Stimulated activated naive CD8-positive, alpha-beta T cell treated with anti-CD3 and anti-CD28 coated beads, Interleukin-15, Interleukin-2, amounts not matched to agents 100 U/mL and 50 U/mL, for 24 hours (primary cell): ENCODE measurements at regions not wholly inside any gene's neighbourhood (a gene's known extent, or its start where the extent isn't known, plus 50 kb on each side); places are given as distances from the start of the nearest gene placed in this dataset.

Experiments
- ATAC-seq: fragments of 150-1000 bp; cut with Tn5 transposase; one replicate; pipeline ENCODE4 v1.10.0; 2021
- DNase-seq: peaks from one replicate; pipeline ENCODE4 v3.0.0; 2021

DNA sequence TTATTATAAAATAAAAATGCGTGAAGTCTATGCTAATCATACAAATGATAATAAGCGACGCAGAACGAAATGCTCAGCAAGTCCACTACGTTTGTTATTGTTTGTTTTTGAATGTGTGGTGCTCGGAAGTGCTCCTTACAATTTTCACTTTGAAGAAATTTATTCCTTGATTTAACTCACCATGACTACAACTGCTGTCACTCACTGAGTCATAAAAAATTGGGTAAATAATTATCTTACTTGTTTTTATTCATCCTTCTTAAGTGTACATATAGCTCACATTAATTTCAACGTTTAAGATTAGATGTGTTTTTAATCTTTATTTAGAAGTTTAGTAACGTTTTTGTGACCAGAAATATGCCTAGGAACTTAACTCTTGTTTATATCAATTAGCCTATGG is 66.7 kb upstream of the NANOGP8 start:
- ATAC-seq (no peak), DNase-seq (no peak)

DNA sequence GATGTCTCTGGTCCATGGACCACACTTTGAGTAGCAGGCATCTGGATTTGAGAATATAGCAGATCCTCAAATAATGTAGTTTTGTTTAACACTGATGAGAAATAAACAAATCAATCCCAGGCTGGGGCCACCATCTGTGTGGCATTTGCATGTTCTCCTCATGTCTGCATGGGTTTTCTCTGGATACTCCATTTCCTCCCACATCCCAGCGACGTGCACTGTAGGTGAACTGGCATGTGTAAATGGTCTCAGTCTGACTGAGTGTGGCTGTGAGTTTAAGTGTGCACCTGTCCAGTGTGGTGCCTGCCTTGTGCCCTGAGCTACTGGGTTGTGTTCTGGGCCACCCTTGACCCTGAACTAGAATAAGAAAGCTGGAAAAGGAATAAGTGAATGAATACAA is 66.3 kb upstream of the NANOGP8 start:
- ATAC-seq (no peak), DNase-seq (no peak)

DNA sequence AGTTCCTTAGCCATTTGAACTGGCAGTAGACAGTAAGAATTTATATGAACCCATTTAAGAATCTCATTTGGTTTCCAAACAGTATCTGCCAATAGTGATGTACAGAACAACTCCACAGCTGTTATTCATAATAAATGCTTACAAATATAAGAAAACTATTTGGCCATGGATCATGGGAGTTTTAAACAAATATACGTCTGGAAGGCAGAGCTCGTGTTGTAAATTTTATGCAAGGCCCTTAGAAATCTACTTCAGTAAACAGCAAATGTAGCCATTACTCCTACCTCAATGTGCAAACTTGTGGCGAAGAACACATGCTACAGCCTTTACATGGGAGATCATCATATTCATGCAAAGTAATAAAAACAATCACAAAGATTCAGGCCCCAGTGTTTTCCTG is 65.3 kb upstream of the NANOGP8 start:
- DNase-seq (no peak), ATAC-seq (no peak)

DNA sequence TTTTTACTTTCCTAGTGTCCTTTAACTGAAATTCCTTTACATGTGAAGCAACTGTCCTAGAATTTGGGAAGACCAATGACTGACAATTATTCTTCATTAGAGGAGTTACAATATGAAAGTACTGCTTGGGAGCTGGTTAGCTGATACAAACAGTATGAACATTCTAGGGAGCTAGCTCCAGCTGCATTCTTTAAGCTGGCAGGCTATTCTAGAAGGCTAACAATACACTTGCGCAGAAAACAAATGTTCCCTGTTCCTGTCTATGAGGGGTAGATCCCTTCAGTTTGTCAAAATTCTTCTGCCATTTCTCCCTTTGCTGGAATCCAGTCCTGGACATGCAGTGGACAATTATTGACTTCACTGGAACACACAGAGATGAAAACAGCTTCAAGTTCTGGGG is 60.2 kb upstream of the NANOGP8 start:
- DNase-seq (no peak), ATAC-seq (no peak)

DNA sequence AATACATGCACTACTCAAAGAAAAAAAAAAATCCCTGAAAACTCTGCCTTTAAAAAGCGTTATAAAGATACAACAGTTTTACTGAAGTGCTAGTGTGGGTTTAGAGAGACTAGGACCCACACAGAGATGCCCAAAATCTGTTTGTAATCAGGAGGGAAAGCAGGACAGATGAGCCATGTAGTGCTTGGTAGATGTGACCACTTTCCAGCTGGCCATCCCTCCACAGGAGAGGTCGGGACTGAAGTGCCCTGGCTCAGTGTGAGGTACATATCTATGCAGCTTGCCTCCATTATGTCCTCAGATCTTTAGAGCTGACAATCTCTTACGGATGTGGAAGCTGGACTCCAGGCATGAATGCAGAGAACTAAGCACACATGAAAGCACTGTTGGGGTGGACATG is 57.5 kb upstream of the NANOGP8 start:
- DNase-seq (no peak), ATAC-seq (no peak)

DNA sequence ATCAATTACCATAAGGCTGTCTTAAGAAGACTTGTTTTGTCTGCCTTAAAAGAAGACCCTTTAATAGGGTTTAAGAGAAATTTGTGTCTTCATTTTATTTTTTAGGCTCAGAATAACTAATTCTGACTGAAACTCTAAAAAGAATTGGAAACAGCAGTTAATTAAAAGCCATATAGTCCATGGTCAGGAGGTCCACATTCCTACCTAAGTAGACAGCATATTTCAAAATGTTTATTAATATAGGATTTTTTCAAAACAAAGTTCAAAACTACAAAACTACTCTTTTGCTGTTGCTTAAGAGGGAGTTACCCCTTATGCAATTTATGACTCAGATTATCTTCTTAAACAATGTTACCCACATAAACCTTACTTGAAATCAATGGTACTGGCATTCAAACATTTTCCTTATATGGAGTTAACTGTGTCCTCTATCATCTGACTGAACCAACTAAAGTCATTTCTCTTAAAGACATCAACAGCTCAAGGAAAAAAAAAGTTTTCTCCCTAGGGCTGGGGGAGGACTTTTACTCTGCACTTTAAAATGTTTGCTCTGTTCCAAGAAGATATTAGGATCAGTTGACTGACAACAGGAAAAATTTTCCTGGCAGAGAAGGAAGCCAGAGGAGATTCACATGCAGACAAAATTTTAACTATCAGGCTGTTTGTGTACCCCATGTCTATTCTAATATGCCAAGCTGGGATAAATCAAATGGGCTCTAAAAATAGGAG is 56.8 kb upstream of the NANOGP8 start:
- no peak for ATAC-seq
- no peak for DNase-seq

DNA sequence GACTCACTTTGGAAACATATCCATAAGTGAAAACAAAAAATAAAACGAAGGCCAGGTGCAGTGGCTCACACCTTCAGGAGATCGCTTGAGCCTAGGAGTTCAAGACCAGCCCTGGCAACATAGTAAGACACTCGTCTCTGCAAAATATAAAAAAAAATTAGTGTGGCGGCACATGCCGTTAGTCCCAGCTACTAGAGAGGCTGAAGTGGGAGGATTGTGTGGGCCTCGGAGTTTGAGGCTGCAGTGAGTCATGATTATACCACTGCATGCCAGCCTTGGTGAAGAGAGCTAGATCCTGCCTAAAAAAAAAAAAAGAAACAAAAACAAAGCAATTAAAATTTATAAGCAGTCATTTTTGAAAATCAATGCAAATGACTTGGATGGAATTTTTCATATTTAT is 54.7 kb upstream of the NANOGP8 start:
- DNase-seq (no peak), ATAC-seq (no peak)

DNA sequence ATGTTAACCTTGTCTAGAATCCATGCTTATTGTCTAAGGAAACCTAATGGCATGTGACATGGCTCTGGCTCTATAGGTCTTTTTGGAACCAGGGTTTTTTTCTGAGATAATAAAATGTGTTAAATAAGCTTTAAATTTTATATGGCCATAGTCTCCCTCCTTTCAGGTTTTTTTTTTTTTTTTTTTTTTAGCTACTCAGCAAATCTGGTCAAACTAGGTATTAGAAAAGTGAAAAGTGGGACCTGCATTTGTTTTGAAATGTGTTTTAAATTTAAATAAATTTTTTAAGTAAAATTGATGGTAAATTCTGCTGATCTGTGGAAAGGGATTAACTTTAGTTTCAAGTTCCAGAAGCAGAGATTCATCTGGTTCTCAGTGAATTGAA is 52.1 kb upstream of the NANOGP8 start:
- ATAC-seq (no peak), DNase-seq (no peak)

DNA sequence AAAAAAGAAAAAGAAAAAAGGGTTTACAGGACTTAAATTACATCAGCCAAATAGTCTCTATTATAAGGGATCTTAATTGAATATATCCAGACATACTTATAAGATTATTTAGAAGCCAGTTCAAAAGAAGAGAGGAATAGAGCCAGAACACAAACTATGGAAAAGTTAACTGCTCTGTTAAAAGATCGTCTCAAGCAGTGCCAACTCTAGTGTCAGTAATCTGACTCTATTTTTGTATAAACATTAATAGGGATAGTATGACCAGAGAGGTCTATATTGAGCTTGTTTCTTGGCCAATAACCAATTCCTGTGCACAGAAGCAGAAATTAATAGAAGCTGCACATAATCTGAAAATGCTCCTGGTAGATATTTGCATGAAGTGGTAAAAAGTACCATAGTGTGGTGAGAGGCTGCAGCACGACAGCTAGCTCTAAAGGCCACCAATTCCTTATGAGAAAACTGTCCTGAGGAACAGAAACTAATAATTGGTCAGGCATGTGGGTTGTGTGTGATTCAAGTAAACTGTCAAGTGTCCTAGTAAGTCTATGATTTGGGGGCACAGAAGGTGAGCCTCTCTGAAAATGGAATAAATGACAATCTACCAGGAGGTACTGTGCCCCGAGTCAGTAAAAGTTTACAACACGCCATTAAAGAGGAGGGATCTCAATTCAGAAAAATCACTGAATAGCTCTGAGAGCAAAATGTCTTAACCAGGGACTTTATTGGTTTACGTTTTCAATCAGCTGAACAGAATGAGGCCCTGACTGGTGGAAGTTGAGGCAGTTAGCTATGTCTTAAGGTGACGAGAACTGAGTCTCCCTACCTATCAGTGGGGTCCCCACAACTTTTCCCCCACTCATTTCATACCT is 51.5 kb upstream of the NANOGP8 start:
- ATAC-seq (no peak), DNase-seq (no peak)
